Esophagus muscularis mucosa (tissue), 4 donors: ENCODE measurements at regions not wholly inside any gene's neighbourhood (a gene's known extent, or its start where the extent isn't known, plus 50 kb on each side); places are given as distances from the start of the nearest gene placed in this dataset.

Experiments
- DNase-seq: peaks from one replicate; pipeline ENCODE4 v3.0.0-alpha.2; 2017; ENCODE audit errors: extremely low spot score
- H3K27ac ChIP-seq, 4 donors: fragments of 200-600 bp; sonication (generic); replicated peaks in 1 of 4; 1 replicate in 3 of 4; 2 replicates in 1 of 4; pipeline ENCODE4 v1.5.1; 2016 to 2019; ENCODE audit warnings: mild to moderate bottlenecking in 1 of 4
- H3K27me3 ChIP-seq, 4 donors: fragments of 200-600 bp; sonication (generic); one replicate each; pipeline versions ENCODE4 v1.5.1 to v1.6.0; 2016 to 2019
- H3K36me3 ChIP-seq, 4 donors: fragments of 200-600 bp; sonication (generic); one replicate each; pipeline ENCODE4 v1.5.1; 2016 to 2019
- H3K4me1 ChIP-seq, 4 donors: fragments of 200-600 bp; sonication (generic); one replicate each; pipeline ENCODE4 v1.5.1; 2016 to 2019
- H3K4me3 ChIP-seq, 4 donors: fragments of 200-600 bp; sonication (generic); 1 replicate in 2 of 4; 2 replicates in 2 of 4; pipeline ENCODE4 v1.5.1; 2016 to 2019; ENCODE audit warnings: mild to moderate bottlenecking in 4 of 4, moderate library complexity in 1 of 4
- H3K9me3 ChIP-seq, 4 donors: fragments of 200-600 bp; sonication (generic); 1 replicate in 3 of 4; 2 replicates in 1 of 4; pipeline ENCODE4 v1.5.1; 2016 to 2019
- CTCF ChIP-seq, 3 experiments: fragments of 200-600 bp in 2 of 3; fragments of 450-650 bp in 1 of 3; sonication (generic) in 2 of 3; IDR thresholded peaks; one replicate each; pipeline ENCODE4 v1.5.1; 2017 to 2019; ENCODE audit warnings: antibody characterized with exemption in 3 of 3, mild to moderate bottlenecking in 2 of 3, moderate library complexity in 1 of 3
- EP300 ChIP-seq: sonication (generic); formaldehyde crosslinking; IDR thresholded peaks from one replicate; pipeline ENCODE4 v1.6.1; 2017; ENCODE audit warnings: antibody characterized with exemption
- POLR2A ChIP-seq: fragments of 450-650 bp; IDR thresholded peaks from one replicate; pipeline ENCODE4 v1.6.1; 2017; ENCODE audit warnings: antibody characterized with exemption, moderate library complexity, mild to moderate bottlenecking, low read depth
- POLR2AphosphoS5 ChIP-seq, 2 donors: sonication (generic); formaldehyde crosslinking; IDR thresholded peaks; one replicate each; pipeline ENCODE4 v1.6.1; 2017; ENCODE audit warnings: antibody characterized with exemption in 2 of 2
- WGBS: methylation state at CpG from one replicate; pipeline ENCODE4 v1.1.5; 2018; 5-methylcytosine and 5-hydroxymethylcytosine counted together
- intact Hi-C: fragments of 100-400 bp; cut with DNase I; formaldehyde crosslinking; loops from one replicate; pipeline ENCODE4 v1.15.1; 2023

GRCh38 chr5:172546196-172546595, 91.9 kb upstream of the SH3PXD2B start:
- 88% methylated on average over 5 of the region's 5 CpGs for WGBS
- no peak for DNase-seq
- TF ChIP-seq CTCF (IDR thresholded peaks at IDR 0.05) (no peak), POLR2AphosphoS5 (IDR thresholded peaks at IDR 0.05) (no peak), EP300 (no peak), POLR2A (no peak)
- Histone ChIP-seq H3K9me3 (peaks cover 0 to 4% (median 0%) of the 10 kb centered on the region in 4 donors), H3K27ac (no peak overlapping the region), H3K4me1 (peaks cover 12 to 51% (median 41%) of the 10 kb centered on the region in 4 donors), H3K36me3 (no peaks in the 10 kb centered on the region), H3K27me3 (no peaks in the 10 kb centered on the region), H3K4me3 (no peak overlapping the region)
- intact Hi-C loops = no loop called here

- TF ChIP-seq POLR2AphosphoS5 (IDR thresholded peaks at IDR 0.05) (no peak), EP300 (no peak), CTCF (IDR thresholded peaks at IDR 0.05) (no peak), POLR2A (no peak)
- 93% methylated on average over 5 of the region's 9 CpGs for WGBS
- no peak overlapping the region for H3K27ac ChIP-seq
- no peaks in the 10 kb centered on the region for H3K27me3 ChIP-seq
- no peaks in the 10 kb centered on the region for H3K36me3 ChIP-seq
- intact Hi-C loops = no loop called here
- no peak overlapping the region for H3K4me3 ChIP-seq
- H3K9me3 ChIP-seq = peaks cover 0 to 4% (median 0%) of the 10 kb centered on the region in 4 donors
- peaks cover 7 to 48% (median 39%) of the 10 kb centered on the region in 4 donors for H3K4me1 ChIP-seq
- DNase-seq = no peak
These were observed 91.0 kb upstream of the SH3PXD2B start for GRCh38 chr5:172545291-172545801.

- peaks cover 0 to 4% (median 0%) of the 10 kb centered on the region in 4 donors for H3K9me3 ChIP-seq
- intact Hi-C loops = no loop called here
- 78% methylated on average over 6 of the region's 6 CpGs for WGBS
- peaks cover 3 to 40% (median 30%) of the 10 kb centered on the region in 4 donors for H3K4me1 ChIP-seq
- H3K4me3 ChIP-seq = no peak overlapping the region
- TF ChIP-seq EP300 = no peak
- no peak for TF ChIP-seq CTCF (IDR thresholded peaks at IDR 0.05)
- no peak for TF ChIP-seq POLR2A
- TF ChIP-seq POLR2AphosphoS5 (IDR thresholded peaks at IDR 0.05) = no peak
- H3K27me3 ChIP-seq = no peaks in the 10 kb centered on the region
- H3K27ac ChIP-seq = no peak overlapping the region
- no peak for DNase-seq
- no peaks in the 10 kb centered on the region for H3K36me3 ChIP-seq
These were observed 90.2 kb upstream of the SH3PXD2B start for GRCh38 chr5:172544371-172545095.

- peaks cover 3 to 32% (median 22%) of the 10 kb centered on the region in 4 donors for H3K4me1 ChIP-seq
- no peaks in the 10 kb centered on the region for H3K36me3 ChIP-seq
- H3K9me3 ChIP-seq = peaks cover 0 to 4% (median 0%) of the 10 kb centered on the region in 4 donors
- no peak for TF ChIP-seq POLR2A
- no peak for TF ChIP-seq EP300
- no peak for TF ChIP-seq POLR2AphosphoS5 (IDR thresholded peaks at IDR 0.05)
- no peak for TF ChIP-seq CTCF (IDR thresholded peaks at IDR 0.05)
- intact Hi-C loops = no loop called here
- no peaks in the 10 kb centered on the region for H3K27me3 ChIP-seq
- 96% methylated on average over 10 of the region's 11 CpGs for WGBS
- no peak overlapping the region for H3K27ac ChIP-seq
- no peak overlapping the region for H3K4me3 ChIP-seq
- DNase-seq = no peak
These were observed 89.4 kb upstream of the SH3PXD2B start for GRCh38 chr5:172543484-172544298.
